GM12878 (cell line): ENCODE measurements at regions not wholly inside any gene's neighbourhood (a gene's known extent, or its start where the extent isn't known, plus 50 kb on each side); places are given as distances from the start of the nearest gene placed in this dataset.

Experiments used
- ATAC-seq: fragments of 200-7000 bp; cut with Tn5 transposase; 3 replicates; pipeline ENCODE4 v1.9.1; 2020; ENCODE audit warnings: mild to moderate bottlenecking, moderate library complexity
- BruUV-seq: library from RNA; stranded (reverse); fragments of 400-500 nt; replicated peaks from 2 replicates; lab custom pipeline; 2021; lab: Mats Ljungman, UMichigan
- CTCF ChIA-PET: fragments of 300-600 bp; sonication (Branson Sonifier 250); formaldehyde crosslinking; extraction: SDS; loops from one replicate; lab custom pipeline; 2021; ENCODE audit warnings: inconsistent platforms; lab: Yijun Ruan, JAX
- POLR2A ChIA-PET: fragments of 350-600 bp; formaldehyde crosslinking; extraction: SDS; loops from one replicate; lab custom pipeline; 2021; ENCODE audit warnings: inconsistent platforms; lab: Charles Lee
- RAD21 ChIA-PET: fragments of 300-600 bp; sonication (Branson Sonifier 250); formaldehyde crosslinking; loops from one replicate; lab custom pipeline; 2023; ENCODE audit warnings: antibody characterized with exemption; ENCODE audit not compliant: unreplicated experiment; lab: Charles Lee
- SMC1A ChIA-PET: fragments of 300-600 bp; sonication (Branson Sonifier 250); formaldehyde crosslinking; loops from one replicate; lab custom pipeline; 2023; ENCODE audit not compliant: unreplicated experiment, uncharacterized antibody; lab: Charles Lee
- DNase-seq: peaks from one replicate; pipeline ENCODE4 v3.0.0-alpha.2; 2011; ENCODE audit warnings: low read depth, low spot score
- FAIRE-seq: peaks from 3 replicates; lab custom pipeline; 2011; peaks lifted over from hg19 to GRCh38; lab: Jason Lieb, UNC
- H2AFZ ChIP-seq: 2 replicates; pipeline ENCODE4 v1.6.0; 2011; ENCODE audit warnings: low read depth, low read length, control low read depth; ENCODE audit not compliant: control insufficient read depth
- H3K27ac ChIP-seq: 2 replicates; pipeline ENCODE4 v1.5.1; 2011; ENCODE audit warnings: control low read depth; ENCODE audit not compliant: control insufficient read depth, insufficient read depth
- H3K27me3 ChIP-seq, 2 experiments: replicated peaks in 1 of 2; 2 replicates each; pipeline versions ENCODE4 v1.6.0 to v1.6.1; 2011; ENCODE audit warnings: low read length in 1 of 2; ENCODE audit not compliant: control insufficient read depth in 2 of 2, insufficient read depth in 2 of 2
- H3K36me3 ChIP-seq, 2 experiments: 2 replicates each; pipeline ENCODE4 v1.5.1; 2011; ENCODE audit warnings: low read length in 1 of 2; ENCODE audit not compliant: control insufficient read depth in 2 of 2, insufficient read depth in 2 of 2
- H3K4me1 ChIP-seq: 2 replicates; pipeline ENCODE4 v1.6.1; 2011; ENCODE audit warnings: mild to moderate bottlenecking, low read length, moderate library complexity, mixed read lengths; ENCODE audit not compliant: control insufficient read depth, insufficient read depth
- H3K4me2 ChIP-seq: 2 replicates; pipeline ENCODE4 v1.6.0; 2011; ENCODE audit warnings: control low read depth; ENCODE audit not compliant: control insufficient read depth, insufficient read depth
- H3K4me3 ChIP-seq: fragments of 200-600 bp; sonication (generic); 2 replicates; pipeline ENCODE4 v1.5.1; 2016
- H3K79me2 ChIP-seq: 2 replicates; pipeline ENCODE4 v1.6.0; 2011; ENCODE audit warnings: low read length; ENCODE audit not compliant: control insufficient read depth, insufficient read depth
- H3K9ac ChIP-seq: 2 replicates; pipeline ENCODE4 v1.8.0; 2011; ENCODE audit warnings: low read length, control low read depth, mixed read lengths; ENCODE audit not compliant: control insufficient read depth, insufficient read depth
- H3K9me3 ChIP-seq: replicated peaks from 3 replicates; pipeline ENCODE4 v1.5.1; 2011; ENCODE audit warnings: mild to moderate bottlenecking, low read length; ENCODE audit not compliant: control insufficient read depth, insufficient read depth
- H4K20me1 ChIP-seq: 2 replicates; pipeline ENCODE4 v1.6.0; 2011; ENCODE audit not compliant: control insufficient read depth, insufficient read depth
- BHLHE40 ChIP-seq, 2 experiments: fragments of 450-650 bp in 1 of 2; IDR thresholded peaks; 2 replicates each; pipeline ENCODE4 v1.6.1; 2011 to 2017; ENCODE audit warnings: low read depth in 2 of 2, borderline replicate concordance in 1 of 2, improper control_type of control experiment in 1 of 2, low read length in 1 of 2, mild to moderate bottlenecking in 1 of 2
- CBX3 ChIP-seq: fragments of 200-600 bp; sonication (generic); IDR thresholded peaks from 2 replicates; pipeline ENCODE4 v1.6.1; 2016; ENCODE audit warnings: low read depth, borderline replicate concordance
- CBX5 ChIP-seq: sonication (generic); IDR thresholded peaks from 2 replicates; pipeline ENCODE4 v1.6.1; 2016; ENCODE audit warnings: low read depth, moderate library complexity, mild to moderate bottlenecking, inconsistent platforms
- CHD4 ChIP-seq: fragments of 200-600 bp; sonication (generic); IDR thresholded peaks from 2 replicates; pipeline ENCODE4 v1.6.1; 2016; ENCODE audit warnings: mild to moderate bottlenecking
- CREB1 ChIP-seq: IDR thresholded peaks from 2 replicates; pipeline ENCODE4 v1.6.1; 2012; ENCODE audit warnings: low read depth, mild to moderate bottlenecking, inconsistent platforms
- ETV6 ChIP-seq, 2 experiments: fragments of 450-650 bp in 1 of 2; IDR thresholded peaks in 1 of 2; conservative IDR thresholded peaks in 1 of 2; 2 replicates each; pipeline ENCODE4 v1.6.1; 2014; ENCODE audit warnings: antibody characterized with exemption in 1 of 2, borderline replicate concordance in 1 of 2, low read depth in 1 of 2, mild to moderate bottlenecking in 1 of 2, moderate library complexity in 1 of 2
- GABPA ChIP-seq: IDR thresholded peaks from 2 replicates; pipeline ENCODE4 v1.6.1; 2014; ENCODE audit warnings: antibody characterized with exemption, low read depth, mild to moderate bottlenecking, inconsistent platforms
- HCFC1 ChIP-seq: fragments of 150-350 bp; IDR thresholded peaks from 2 replicates; pipeline ENCODE4 v1.6.1; 2014; ENCODE audit warnings: low read length
- PAX5 ChIP-seq: IDR thresholded peaks from 2 replicates; pipeline ENCODE4 v1.6.1; 2011; ENCODE audit warnings: low read depth, low read length, borderline replicate concordance
- PAX8 ChIP-seq: fragments of 450-650 bp; IDR thresholded peaks from 2 replicates; pipeline ENCODE4 v1.6.1; 2017; ENCODE audit warnings: mild to moderate bottlenecking, moderate library complexity
- RELA ChIP-seq: fragments of 450-650 bp; IDR thresholded peaks from 2 replicates; pipeline ENCODE4 v1.8.0; 2014; ENCODE audit warnings: borderline replicate concordance; ENCODE audit not compliant: partially characterized antibody
- SMAD1 ChIP-seq: fragments of 450-650 bp; IDR thresholded peaks from 2 replicates; pipeline ENCODE4 v1.6.1; 2018; ENCODE audit warnings: mild to moderate bottlenecking, low read depth; ENCODE audit not compliant: partially characterized antibody
- TARDBP ChIP-seq: IDR thresholded peaks from 2 replicates; pipeline ENCODE4 v1.6.1; 2016; ENCODE audit warnings: borderline replicate concordance
- TCF7 ChIP-seq: IDR thresholded peaks from 2 replicates; pipeline ENCODE4 v1.6.1; 2014; ENCODE audit warnings: antibody characterized with exemption, borderline replicate concordance
- YBX1 ChIP-seq: fragments of 450-650 bp; IDR thresholded peaks from 2 replicates; pipeline ENCODE4 v1.6.1; 2016; ENCODE audit warnings: antibody characterized with exemption
- ZNF207 ChIP-seq: fragments of 450-650 bp; IDR thresholded peaks from 2 replicates; pipeline ENCODE4 v1.6.1; 2014; ENCODE audit warnings: antibody characterized with exemption, mild to moderate bottlenecking, borderline replicate concordance
- ZZZ3 ChIP-seq: IDR thresholded peaks from 2 replicates; pipeline ENCODE4 v1.6.1; 2011; ENCODE audit warnings: low read depth; ENCODE audit not compliant: control insufficient read depth, insufficient read length
- WGBS: methylation state at CpG from one replicate; pipeline ENCODE4 v1.1.6; 2016; ENCODE audit warnings: low lambda C conversion rate; ENCODE audit not compliant: insufficient replicate concordance, insufficient coverage; ENCODE audit errors: missing lambda C conversion rate; 5-methylcytosine and 5-hydroxymethylcytosine counted together
- in situ Hi-C: fragments of 300-500 bp; cut with MboI; formaldehyde crosslinking; loops from 9 replicates; pipeline ENCODE4 v1.14.3; 2018; ENCODE audit warnings: mixed read lengths
- intact Hi-C: fragments of 100-400 bp; cut with micrococcal nuclease; formaldehyde crosslinking; loops from one replicate; pipeline ENCODE4 v1.14.2; 2022; ENCODE audit not compliant: unreplicated experiment
- TF ChIP-seq, protein P1 (sequence below), 3 experiments: IDR thresholded peaks in 2 of 3; conservative IDR thresholded peaks in 1 of 3; 2 replicates each; pipeline ENCODE4 v1.5.1; 2011; ENCODE audit warnings: low read depth in 3 of 3, low read length in 3 of 3, mild to moderate bottlenecking in 3 of 3, control low read depth in 2 of 3, moderate library complexity in 2 of 3, inconsistent platforms in 1 of 3, mixed read lengths in 1 of 3; ENCODE audit not compliant: control insufficient read depth in 2 of 3, insufficient read depth in 1 of 3; ENCODE audit errors: extremely low read depth in 1 of 3
- TF ChIP-seq, protein P2 (sequence below): fragments of 150-350 bp; IDR thresholded peaks from 2 replicates; pipeline ENCODE4 v1.6.1; 2014; ENCODE audit warnings: mild to moderate bottlenecking, low read depth, low read length

DNA sequence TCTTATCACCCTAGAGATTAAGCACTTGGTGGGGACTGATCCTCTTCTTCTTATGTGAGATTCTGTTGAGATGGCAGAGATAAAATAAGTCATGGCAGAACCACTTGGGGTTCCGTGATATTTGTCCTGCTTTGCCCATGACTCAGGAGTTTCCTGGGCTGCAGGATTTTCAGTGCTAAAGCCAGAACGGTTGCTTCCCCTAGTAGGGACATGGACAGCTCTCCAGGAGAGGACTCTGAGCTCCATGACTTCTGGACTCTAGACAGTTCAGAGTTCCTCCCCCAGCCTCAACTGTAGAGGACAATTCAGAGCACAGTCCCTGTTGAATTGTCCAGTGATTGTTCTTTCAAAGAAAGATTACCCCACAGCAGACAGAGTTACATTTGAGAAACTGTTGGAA lies 98.8 kb downstream of the OLFM4 start (continued):
- TF ChIP-seq RELA (no peak), YBX1 (no peak), ETV6 (conservative IDR thresholded peaks at IDR 0.05 in 1 of 2, IDR thresholded peaks at IDR 0.05 in 1 of 2; ENCODE audit: borderline replicate concordance in 1 of 2, low read depth in 1 of 2) (no peak)
- TF ChIP-seq, protein P1, sequence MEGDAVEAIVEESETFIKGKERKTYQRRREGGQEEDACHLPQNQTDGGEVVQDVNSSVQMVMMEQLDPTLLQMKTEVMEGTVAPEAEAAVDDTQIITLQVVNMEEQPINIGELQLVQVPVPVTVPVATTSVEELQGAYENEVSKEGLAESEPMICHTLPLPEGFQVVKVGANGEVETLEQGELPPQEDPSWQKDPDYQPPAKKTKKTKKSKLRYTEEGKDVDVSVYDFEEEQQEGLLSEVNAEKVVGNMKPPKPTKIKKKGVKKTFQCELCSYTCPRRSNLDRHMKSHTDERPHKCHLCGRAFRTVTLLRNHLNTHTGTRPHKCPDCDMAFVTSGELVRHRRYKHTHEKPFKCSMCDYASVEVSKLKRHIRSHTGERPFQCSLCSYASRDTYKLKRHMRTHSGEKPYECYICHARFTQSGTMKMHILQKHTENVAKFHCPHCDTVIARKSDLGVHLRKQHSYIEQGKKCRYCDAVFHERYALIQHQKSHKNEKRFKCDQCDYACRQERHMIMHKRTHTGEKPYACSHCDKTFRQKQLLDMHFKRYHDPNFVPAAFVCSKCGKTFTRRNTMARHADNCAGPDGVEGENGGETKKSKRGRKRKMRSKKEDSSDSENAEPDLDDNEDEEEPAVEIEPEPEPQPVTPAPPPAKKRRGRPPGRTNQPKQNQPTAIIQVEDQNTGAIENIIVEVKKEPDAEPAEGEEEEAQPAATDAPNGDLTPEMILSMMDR (IDR thresholded peaks at IDR 0.05 in 2 of 3, conservative IDR thresholded peaks at IDR 0.05 in 1 of 3; ENCODE audit: control insufficient read depth in 2 of 3, extremely low read depth in 1 of 3, insufficient read depth in 1 of 3, low read depth in 3 of 3, low read length in 3 of 3): no peak

DNA sequence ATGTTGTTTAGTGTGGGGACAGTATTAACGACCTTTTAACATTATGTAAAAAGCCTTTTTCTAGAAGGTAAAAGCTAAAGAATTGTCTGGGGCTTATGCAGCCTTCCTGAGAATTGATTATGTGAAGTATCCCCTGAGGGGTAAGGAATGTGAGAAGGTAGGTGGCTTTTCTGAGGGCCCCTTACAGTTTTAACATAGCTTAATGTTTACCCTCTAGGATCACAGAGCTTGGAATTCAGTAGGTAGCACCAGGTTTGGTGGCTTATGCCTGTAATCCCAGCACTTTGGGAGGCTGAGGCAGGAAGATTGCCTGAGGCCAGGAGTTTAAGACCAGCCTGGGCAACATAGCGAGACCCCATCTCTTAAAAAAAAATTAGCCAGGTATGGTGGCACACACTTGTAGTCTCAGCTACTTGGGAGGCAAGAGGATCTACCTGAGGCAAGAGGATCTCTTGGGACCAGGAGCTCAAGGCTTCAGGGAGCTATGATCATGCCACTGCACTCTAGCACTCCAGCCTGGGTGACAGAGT lies 101.3 kb downstream of the OLFM4 start:
- no peaks in the 10 kb centered on the region for H3K9me3 ChIP-seq
- in situ Hi-C loops (no loop called here), intact Hi-C loops (no loop called here)
- H4K20me1 ChIP-seq: no peaks in the 10 kb centered on the region
- ChIA-PET CTCF (interaction anchor here (1.0 to 2.4 kb wide), 3 partner anchors 16 to 162 kb away, joined by 4 to 8 read pairs (median 4); no protein-coding TSS in a partner anchor), RAD21 (no interaction called here), POLR2A (no interaction called here), SMC1A (interaction anchor here (1.3 kb wide), 1 partner anchor 16 kb away, joined by 4 read pairs; no protein-coding TSS in a partner anchor)
- no peaks in the 10 kb centered on the region for H3K36me3 ChIP-seq
- no peak overlapping the region for H3K9ac ChIP-seq
- H3K27me3 ChIP-seq: no peaks in the 10 kb centered on the region
- no peak overlapping the region for H3K27ac ChIP-seq
- BruUV-seq: no TSS peak
- WGBS: 2% methylated on average over 2 of the region's 2 CpGs
- H3K79me2 ChIP-seq: no peaks in the 10 kb centered on the region
- no peak for TF ChIP-seq CBX5
- TF ChIP-seq PAX8: no peak
- TF ChIP-seq PAX5: no peak
- no peak for TF ChIP-seq BHLHE40 (IDR thresholded peaks at IDR 0.05; ENCODE audit: borderline replicate concordance in 1 of 2, low read depth in 2 of 2, low read length in 1 of 2)
- TF ChIP-seq, protein P2, sequence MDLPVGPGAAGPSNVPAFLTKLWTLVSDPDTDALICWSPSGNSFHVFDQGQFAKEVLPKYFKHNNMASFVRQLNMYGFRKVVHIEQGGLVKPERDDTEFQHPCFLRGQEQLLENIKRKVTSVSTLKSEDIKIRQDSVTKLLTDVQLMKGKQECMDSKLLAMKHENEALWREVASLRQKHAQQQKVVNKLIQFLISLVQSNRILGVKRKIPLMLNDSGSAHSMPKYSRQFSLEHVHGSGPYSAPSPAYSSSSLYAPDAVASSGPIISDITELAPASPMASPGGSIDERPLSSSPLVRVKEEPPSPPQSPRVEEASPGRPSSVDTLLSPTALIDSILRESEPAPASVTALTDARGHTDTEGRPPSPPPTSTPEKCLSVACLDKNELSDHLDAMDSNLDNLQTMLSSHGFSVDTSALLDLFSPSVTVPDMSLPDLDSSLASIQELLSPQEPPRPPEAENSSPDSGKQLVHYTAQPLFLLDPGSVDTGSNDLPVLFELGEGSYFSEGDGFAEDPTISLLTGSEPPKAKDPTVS: no peak
- no peak for TF ChIP-seq GABPA
- TF ChIP-seq CHD4: no peak
- TF ChIP-seq TCF7: no peak
- TF ChIP-seq CREB1: no peak
- TF ChIP-seq CBX3: no peak
- TF ChIP-seq TARDBP: no peak
- TF ChIP-seq ZNF207: no peak
- TF ChIP-seq HCFC1: no peak
- TF ChIP-seq SMAD1: no peak
- TF ChIP-seq ZZZ3: no peak
- no peak overlapping the region for H3K4me3 ChIP-seq
- no peak overlapping the region for H3K4me2 ChIP-seq
- DNase-seq: no peak
- H3K4me1 ChIP-seq: no peaks in the 10 kb centered on the region
- ATAC-seq: no peak
- FAIRE-seq: no peak
- H2AFZ ChIP-seq: no peak overlapping the region
